ENCODE measurements at regions not wholly inside any gene's neighbourhood (a gene's known extent, or its start where the extent isn't known, plus 50 kb on each side); places are given as distances from the start of the nearest gene placed in this dataset.

GRCh38 chr10:128861018-128861901 is 605.8 kb upstream of the MGMT start:
- Histone ChIP-seq H3K36me3 (ENCODE audit: low read depth) (no peaks in the 10 kb centered on the region), H3K4me1 (ENCODE audit: insufficient read depth, poor library complexity, severe bottlenecking) (no peaks in the 10 kb centered on the region), H3K27me3 (ENCODE audit: insufficient read depth, poor library complexity, severe bottlenecking) (no peaks in the 10 kb centered on the region), H3K9me3 (ENCODE audit: severe bottlenecking) (no peaks in the 10 kb centered on the region), H3K27ac (ENCODE audit: poor library complexity, severe bottlenecking) (no peak overlapping the region), H3K4me3 (ENCODE audit: severe bottlenecking) (no peak overlapping the region)
- DNase-seq (ENCODE audit: low spot score) (no peak), ATAC-seq (ENCODE audit: low read depth) (no peak)
- TF ChIP-seq CTCF (IDR thresholded peaks at IDR 0.05; ENCODE audit: poor library complexity, severe bottlenecking): no peak

- no peaks in the 10 kb centered on the region for H3K27me3 ChIP-seq (ENCODE audit: insufficient read depth, poor library complexity, severe bottlenecking)
- H3K4me1 ChIP-seq (ENCODE audit: insufficient read depth, poor library complexity, severe bottlenecking): no peaks in the 10 kb centered on the region
- H3K4me3 ChIP-seq (ENCODE audit: severe bottlenecking): no peak overlapping the region
- no peak for TF ChIP-seq CTCF (IDR thresholded peaks at IDR 0.05; ENCODE audit: poor library complexity, severe bottlenecking)
- H3K9me3 ChIP-seq (ENCODE audit: severe bottlenecking): no peaks in the 10 kb centered on the region
- ATAC-seq (ENCODE audit: low read depth) (no peak), DNase-seq (ENCODE audit: low spot score) (no peak)
- no peaks in the 10 kb centered on the region for H3K36me3 ChIP-seq (ENCODE audit: low read depth)
- H3K27ac ChIP-seq (ENCODE audit: poor library complexity, severe bottlenecking): no peak overlapping the region
Measured at GRCh38 chr10:128863411-128863810, 603.6 kb upstream of the MGMT start.

GRCh38 chr10:128863823-128864405 is 603.1 kb upstream of the MGMT start:
- H3K36me3 ChIP-seq (ENCODE audit: low read depth): no peaks in the 10 kb centered on the region
- TF ChIP-seq CTCF (IDR thresholded peaks at IDR 0.05; ENCODE audit: poor library complexity, severe bottlenecking): no peak
- DNase-seq (ENCODE audit: low spot score) (no peak), ATAC-seq (ENCODE audit: low read depth) (no peak)
- H3K4me1 ChIP-seq (ENCODE audit: insufficient read depth, poor library complexity, severe bottlenecking): no peaks in the 10 kb centered on the region
- H3K27ac ChIP-seq (ENCODE audit: poor library complexity, severe bottlenecking): no peak overlapping the region
- H3K9me3 ChIP-seq (ENCODE audit: severe bottlenecking): no peaks in the 10 kb centered on the region
- H3K4me3 ChIP-seq (ENCODE audit: severe bottlenecking): no peak overlapping the region
- H3K27me3 ChIP-seq (ENCODE audit: insufficient read depth, poor library complexity, severe bottlenecking): no peaks in the 10 kb centered on the region

- no peak for ATAC-seq (ENCODE audit: low read depth)
- no peak for TF ChIP-seq CTCF (IDR thresholded peaks at IDR 0.05; ENCODE audit: poor library complexity, severe bottlenecking)
- no peak overlapping the region for H3K27ac ChIP-seq (ENCODE audit: poor library complexity, severe bottlenecking)
- no peaks in the 10 kb centered on the region for H3K4me1 ChIP-seq (ENCODE audit: insufficient read depth, poor library complexity, severe bottlenecking)
- DNase-seq (ENCODE audit: low spot score): no peak
- H3K27me3 ChIP-seq (ENCODE audit: insufficient read depth, poor library complexity, severe bottlenecking): no peaks in the 10 kb centered on the region
- H3K36me3 ChIP-seq (ENCODE audit: low read depth): no peaks in the 10 kb centered on the region
- no peak overlapping the region for H3K4me3 ChIP-seq (ENCODE audit: severe bottlenecking)
- no peaks in the 10 kb centered on the region for H3K9me3 ChIP-seq (ENCODE audit: severe bottlenecking)
Measured at GRCh38 chr10:128864554-128865295, 602.3 kb upstream of the MGMT start.

All from RWPE2 (cell line).